HL-60 (cell line): ENCODE measurements at regions not wholly inside any gene's neighbourhood (a gene's known extent, or its start where the extent isn't known, plus 50 kb on each side); places are given as distances from the start of the nearest gene placed in this dataset.

ENCODE experiments used
- CTCF ChIP-seq: IDR thresholded peaks from one replicate; pipeline ENCODE4 v1.5.1; 2011; ENCODE audit warnings: low read length, control low read depth, inconsistent platforms; ENCODE audit not compliant: insufficient read depth
- GABPA ChIP-seq: IDR thresholded peaks from 2 replicates; pipeline ENCODE4 v1.6.1; 2012; ENCODE audit warnings: low read depth
- POLR2AphosphoS5 ChIP-seq: IDR thresholded peaks from 2 replicates; pipeline ENCODE4 v1.6.1; 2012; ENCODE audit warnings: low read depth

DNA sequence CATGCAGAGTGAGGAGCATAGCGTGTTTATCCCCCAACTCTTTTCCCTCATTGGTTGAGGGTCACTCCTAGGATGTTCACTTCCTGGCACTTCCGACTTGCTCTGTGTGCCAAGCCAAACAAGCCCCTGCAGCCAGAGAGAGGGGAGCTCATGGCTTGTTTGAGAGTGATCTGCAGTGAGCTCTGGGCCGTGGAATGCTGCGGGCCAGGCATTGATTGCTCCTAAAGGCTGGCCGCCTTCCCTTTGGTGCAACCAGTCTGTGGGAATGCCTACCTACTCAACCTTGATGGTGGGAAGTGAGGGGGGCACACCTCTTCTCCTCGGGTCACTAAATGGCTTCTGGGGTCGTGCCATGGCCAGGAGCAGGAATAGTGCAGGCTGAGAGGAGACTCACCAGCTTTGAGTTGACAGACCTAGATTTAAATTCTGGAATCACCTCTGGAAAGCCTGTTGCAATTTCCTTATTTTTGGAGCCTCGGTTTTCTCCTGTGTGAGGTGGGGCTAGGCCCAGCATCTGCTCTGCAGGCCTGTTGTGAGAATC lies 152.0 kb upstream of the STX18 start:
- TF ChIP-seq POLR2AphosphoS5 (no peak), CTCF (no peak), GABPA (no peak)
